T47D (cell line): ENCODE measurements at regions not wholly inside any gene's neighbourhood (a gene's known extent, or its start where the extent isn't known, plus 50 kb on each side); places are given as distances from the start of the nearest gene placed in this dataset.

Source experiments
- DNase-seq, 2 experiments: peaks; one replicate each; pipeline versions ENCODE4 v3.0.0 to v3.0.0-alpha.2; 2011 to 2012; ENCODE audit warnings: low read depth in 1 of 2, low spot score in 1 of 2
- JUND ChIP-seq: IDR thresholded peaks from 2 replicates; pipeline ENCODE4 v1.6.1; 2012; ENCODE audit warnings: low read depth
- in situ Hi-C: cut with HindIII; loops from 2 replicates; pipeline ENCODE4 v1.10.0; 2016; ENCODE audit warnings: low sequenced_read_pairs, low pct_unique_long_range_greater_than_20kb

- TF ChIP-seq JUND = no peak
- no peak for DNase-seq
- in situ Hi-C loops = no loop called here
These were observed 225.3 kb upstream of the SULF2 start for GRCh38 chr20:48010623-48011022.

GRCh38 chr20:48008850-48009515 is 223.7 kb upstream of the SULF2 start:
- no peak for DNase-seq
- TF ChIP-seq JUND = no peak
- in situ Hi-C loops = no loop called here

GRCh38 chr20:48007351-48007750 is 222.1 kb upstream of the SULF2 start:
- in situ Hi-C loops = no loop called here
- no peak for TF ChIP-seq JUND
- no peak for DNase-seq

GRCh38 chr20:48006036-48006833 is 221.0 kb upstream of the SULF2 start:
- TF ChIP-seq JUND = no peak
- no peak for DNase-seq
- in situ Hi-C loops = no loop called here

- no peak for DNase-seq
- no peak for TF ChIP-seq JUND
- in situ Hi-C loops = no loop called here
These were observed 217.7 kb upstream of the SULF2 start for GRCh38 chr20:48003021-48003420.

- in situ Hi-C loops = no loop called here
- DNase-seq = no peak
- no peak for TF ChIP-seq JUND
These were observed 217.3 kb upstream of the SULF2 start for GRCh38 chr20:48002517-48002970.

- no peak for DNase-seq
- in situ Hi-C loops = no loop called here
- no peak for TF ChIP-seq JUND
These were observed 213.9 kb upstream of the SULF2 start for GRCh38 chr20:47999166-47999565.

GRCh38 chr20:47998736-47999135 is 213.5 kb upstream of the SULF2 start:
- in situ Hi-C loops = no loop called here
- TF ChIP-seq JUND = no peak
- DNase-seq = no peak

GRCh38 chr20:47995661-47996060 is 210.4 kb upstream of the SULF2 start:
- no peak for TF ChIP-seq JUND
- in situ Hi-C loops = no loop called here
- DNase-seq = no peak

- in situ Hi-C loops = no loop called here
- DNase-seq = no peak
- no peak for TF ChIP-seq JUND
These were observed 208.5 kb upstream of the SULF2 start for GRCh38 chr20:47993817-47994216.

- in situ Hi-C loops = no loop called here
- no peak for TF ChIP-seq JUND
- DNase-seq = no peak
These were observed 207.9 kb upstream of the SULF2 start for GRCh38 chr20:47993035-47993755.

- no peak for TF ChIP-seq JUND
- in situ Hi-C loops = no loop called here
- DNase-seq = peak in 1 of 2 experiments; percentile 47
These were observed 206.7 kb upstream of the SULF2 start for GRCh38 chr20:47991875-47992488.
